ACHN (cell line): ENCODE measurements at regions not wholly inside any gene's neighbourhood (a gene's known extent, or its start where the extent isn't known, plus 50 kb on each side); places are given as distances from the start of the nearest gene placed in this dataset.
"Not testable (repeated sequence)": the region's sequence is repeated elsewhere in the genome, so short reads cannot be mapped to it uniquely, and the experiment has no call there.

Experiments used
- DNase-seq: peaks from one replicate; pipeline ENCODE4 v3.0.0-alpha.2; 2015
- in situ Hi-C: cut with HindIII; loops from 2 replicates; pipeline ENCODE4 v1.10.0; 2017; ENCODE audit warnings: low sequenced_read_pairs, low pct_ligation_motif_present, low pct_unique_long_range_greater_than_20kb

DNA sequence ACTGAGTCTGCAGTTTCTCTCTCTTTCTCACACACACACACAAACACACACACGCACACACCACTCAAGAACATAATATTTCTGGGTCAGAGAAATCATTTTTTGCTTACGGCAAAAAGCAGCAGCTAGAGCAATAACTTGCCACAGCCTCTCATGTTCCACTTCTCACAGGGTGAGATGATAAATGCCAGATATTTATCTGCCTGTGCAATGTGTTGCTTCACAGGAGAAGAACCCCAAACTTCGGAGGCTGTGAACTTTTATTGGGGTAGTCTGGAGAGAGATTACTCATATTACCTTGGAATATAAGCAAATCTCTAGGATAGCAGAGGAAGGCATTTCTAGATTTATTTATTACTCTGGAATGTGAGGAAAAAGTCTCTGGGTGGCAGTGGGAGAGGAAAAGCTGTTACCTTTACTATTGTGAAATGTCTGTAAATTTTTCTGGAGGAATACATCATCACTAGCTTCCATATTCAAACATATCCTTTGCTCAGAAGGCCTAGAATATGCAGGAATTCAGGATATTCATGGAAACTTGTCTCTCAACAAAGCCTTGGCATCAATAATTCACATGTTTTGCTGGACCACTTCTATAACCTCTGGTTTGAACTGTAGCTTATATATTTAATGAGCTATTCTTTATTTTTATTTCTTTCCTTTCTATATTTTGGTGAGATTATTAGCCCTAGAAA is 369.2 kb downstream of the NSUN3 start:
- no peak for DNase-seq
- in situ Hi-C loops = no loop called here

- in situ Hi-C loops = no loop called here
- no peak for DNase-seq
Observed at GRCh38 chr3:94433811-94434210, 370.9 kb downstream of the NSUN3 start.

DNA sequence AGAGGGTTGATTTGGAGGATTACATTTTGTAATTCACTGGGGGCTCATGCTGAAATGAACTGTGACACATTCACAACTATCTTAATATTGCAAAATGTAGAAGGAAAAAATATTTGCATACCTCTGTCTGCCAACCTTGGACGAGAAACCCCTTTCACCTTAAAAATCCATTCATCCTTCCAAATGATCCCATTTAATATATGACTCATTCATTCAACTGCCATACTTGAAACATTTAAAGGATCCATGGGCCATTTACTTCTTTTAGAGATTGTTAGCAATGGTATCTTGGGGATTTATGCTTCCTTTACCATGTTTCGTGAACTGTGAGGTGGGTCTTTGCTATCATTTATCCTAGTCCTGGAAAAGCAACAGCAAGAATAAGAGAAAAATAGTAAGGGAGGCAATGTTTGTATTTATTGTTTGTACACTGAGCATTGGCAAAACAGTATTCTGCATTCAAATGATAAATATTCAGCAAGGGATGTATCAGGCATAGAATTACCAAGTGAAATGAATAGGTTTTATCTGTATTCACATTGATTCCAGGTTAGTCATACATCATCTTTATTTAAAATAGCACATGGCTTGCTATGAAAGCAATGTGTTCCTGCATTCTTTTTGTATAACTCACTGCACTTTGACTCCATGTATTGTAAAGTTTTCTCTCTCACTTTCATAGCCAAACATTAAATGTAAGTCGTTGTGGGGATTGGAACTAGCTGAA is 378.1 kb downstream of the NSUN3 start:
- DNase-seq = peak; percentile 71
- in situ Hi-C loops = no loop called here

DNA sequence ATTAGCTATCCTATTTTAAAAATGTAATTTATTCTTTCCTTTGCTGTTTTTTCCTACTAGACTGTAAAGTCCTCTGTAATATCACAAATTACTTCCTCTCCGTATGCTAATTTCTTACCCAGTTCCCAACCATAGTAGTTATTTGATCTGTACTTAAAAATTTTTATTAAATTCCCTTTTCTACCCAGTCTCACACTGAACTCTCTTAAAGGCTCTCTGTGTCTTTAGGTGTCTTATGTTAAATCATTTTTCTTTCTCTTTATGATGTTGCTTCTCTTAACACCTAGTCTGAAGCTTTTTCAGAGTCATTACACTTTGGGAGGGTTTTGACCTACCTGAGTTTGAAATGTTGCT is 378.6 kb downstream of the NSUN3 start:
- in situ Hi-C loops = no loop called here
- peak; percentile 0 for DNase-seq

DNA sequence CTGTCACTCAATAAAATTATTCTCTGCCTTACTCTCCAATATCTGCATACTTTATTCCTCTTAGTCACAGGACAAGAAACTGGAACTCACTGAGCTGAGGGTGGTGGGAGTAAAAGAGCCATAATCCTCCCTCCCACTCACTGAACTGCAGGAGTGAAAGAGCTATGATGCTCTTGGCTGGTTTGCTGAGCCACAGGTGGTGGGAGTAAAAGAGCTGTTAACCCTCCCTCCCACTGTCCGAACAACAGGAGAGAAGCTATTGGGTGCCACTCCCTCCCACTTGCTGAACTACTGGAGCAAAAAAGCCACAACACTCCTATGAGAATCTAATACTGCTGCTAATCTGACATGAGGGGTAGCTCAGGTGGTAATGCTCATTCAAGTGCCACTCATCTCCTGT is 391.0 kb downstream of the NSUN3 start:
- DNase-seq = no peak
- in situ Hi-C loops = no loop called here

GRCh38 chr3:94459167-94459566 is 396.3 kb downstream of the NSUN3 start:
- in situ Hi-C loops = no loop called here
- no peak for DNase-seq

DNA sequence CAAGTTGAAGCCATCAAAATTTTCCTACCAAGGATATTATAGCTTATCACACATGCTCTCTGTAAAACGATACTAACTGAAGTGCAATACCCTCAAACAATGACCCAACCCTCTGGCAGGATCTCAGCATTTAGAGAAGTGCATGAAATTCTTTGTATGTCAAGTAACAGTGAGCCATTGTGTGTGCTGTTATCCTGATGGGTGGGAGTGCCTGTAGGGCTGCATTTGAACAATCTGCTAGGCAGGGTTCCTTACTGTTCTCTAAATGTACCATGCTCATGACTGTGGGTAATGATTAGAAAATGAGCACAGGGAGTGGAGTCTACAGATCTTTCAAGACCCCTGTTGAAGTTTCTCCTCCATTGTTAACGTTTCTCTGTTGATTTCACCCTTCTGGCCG is 398.1 kb downstream of the NSUN3 start:
- in situ Hi-C loops = no loop called here
- DNase-seq = no peak

DNA sequence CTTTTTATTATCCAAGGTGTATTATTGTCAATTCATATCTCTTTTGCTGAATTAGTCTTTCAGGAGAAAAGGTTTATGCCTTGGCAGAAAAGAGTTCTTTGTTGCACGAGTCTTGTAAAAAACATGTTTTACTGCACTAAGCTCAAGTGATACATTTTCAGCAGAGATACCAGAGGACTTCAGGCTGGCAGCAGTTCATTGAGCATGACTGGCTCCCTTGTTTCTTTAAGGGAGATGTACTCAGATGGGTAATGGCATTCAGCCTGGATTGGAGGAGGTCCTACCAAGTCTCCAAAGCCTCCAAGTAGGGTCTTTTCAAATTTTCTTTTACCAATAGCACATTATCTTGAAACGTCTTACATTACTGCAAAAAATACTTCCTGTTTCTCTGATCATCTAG is 400.1 kb downstream of the NSUN3 start:
- no peak for DNase-seq

GRCh38 chr3:94472511-94472910 is 409.6 kb downstream of the NSUN3 start:
- in situ Hi-C loops = no loop called here
- DNase-seq = no peak

More for the DNA sequence above, 400.1 kb downstream of the NSUN3 start:
- in situ Hi-C loops = no loop called here

DNA sequence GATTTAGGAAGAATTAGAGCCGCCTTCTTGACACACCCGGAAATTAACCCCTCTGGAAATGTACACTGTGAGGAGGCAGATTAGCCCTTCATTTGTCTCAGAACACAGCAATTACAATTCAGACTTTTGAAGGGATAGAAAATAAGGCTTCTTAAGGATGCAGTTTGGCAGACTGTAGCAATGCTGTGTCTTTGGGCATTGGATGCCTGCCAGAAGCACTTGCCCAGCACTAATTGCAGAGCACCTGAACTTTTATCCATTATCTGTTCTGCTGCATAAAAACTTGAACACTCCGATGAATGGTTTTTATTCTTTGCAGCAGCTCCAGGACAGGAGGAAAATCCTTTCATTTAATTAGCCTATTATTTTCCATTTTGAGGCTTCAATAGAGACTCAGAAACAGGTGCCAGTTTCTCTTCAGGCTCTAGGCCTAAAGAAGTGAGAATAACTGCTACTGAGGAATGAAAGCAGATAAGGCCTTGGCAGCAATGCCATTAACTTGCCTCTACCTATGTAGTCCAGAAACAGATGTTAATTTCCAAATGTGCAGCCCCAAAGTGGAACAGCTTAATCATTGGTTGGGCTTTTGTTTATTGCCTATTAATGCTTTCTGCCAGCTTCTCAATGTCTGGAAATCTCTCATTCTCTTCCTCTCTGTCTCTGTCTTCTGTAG is 418.5 kb downstream of the NSUN3 start:
- no peak for DNase-seq
- in situ Hi-C loops = no loop called here

- in situ Hi-C loops = no loop called here
- no peak for DNase-seq
Observed at GRCh38 chr3:94482686-94483085, 419.8 kb downstream of the NSUN3 start.

DNA sequence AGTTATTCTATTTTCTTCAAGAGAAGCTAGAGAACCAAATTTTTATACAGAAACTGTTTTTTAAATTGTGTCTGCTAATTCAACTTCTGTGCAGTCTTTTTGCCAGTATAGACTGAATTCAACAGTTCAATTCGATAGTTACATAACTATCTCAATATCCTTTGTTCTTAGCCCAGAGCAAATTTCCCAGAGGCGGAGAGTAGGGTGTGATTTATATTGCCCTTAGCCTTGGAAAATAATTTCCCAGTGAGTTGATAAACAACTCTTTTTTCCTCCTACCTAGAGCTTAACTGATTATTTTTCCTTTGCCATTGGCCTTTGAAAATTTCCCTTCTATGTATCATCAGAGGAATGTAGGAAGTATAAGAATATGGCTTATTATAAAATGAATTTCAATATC is 420.5 kb downstream of the NSUN3 start:
- in situ Hi-C loops = no loop called here
- no peak for DNase-seq

GRCh38 chr3:94494992-94495391 is 432.1 kb downstream of the NSUN3 start:
- in situ Hi-C loops = no loop called here
- no peak for DNase-seq

DNA sequence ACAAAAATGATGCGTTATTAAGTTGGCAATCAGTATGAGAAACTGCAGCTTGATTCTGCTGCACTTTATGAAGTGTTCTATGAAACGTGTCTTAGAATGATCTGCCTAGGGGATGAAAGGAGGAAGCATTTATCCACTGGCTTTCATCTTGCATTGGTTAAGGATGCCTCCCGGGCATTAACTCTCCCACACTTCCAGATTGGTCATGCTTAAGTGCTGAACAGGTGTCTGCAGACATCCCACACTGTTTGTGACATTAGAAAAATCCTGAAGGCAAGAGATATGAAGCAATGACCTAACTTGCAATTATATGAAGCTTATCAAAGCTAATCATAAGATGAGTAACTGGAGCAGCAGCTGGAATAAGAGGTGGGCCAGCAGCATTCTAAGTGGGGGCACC is 437.3 kb downstream of the NSUN3 start:
- in situ Hi-C loops = no loop called here
- DNase-seq = no peak

GRCh38 chr3:94507354-94507753 is 444.5 kb downstream of the NSUN3 start:
- in situ Hi-C loops, DNase-seq: not testable (repeated sequence)

DNA sequence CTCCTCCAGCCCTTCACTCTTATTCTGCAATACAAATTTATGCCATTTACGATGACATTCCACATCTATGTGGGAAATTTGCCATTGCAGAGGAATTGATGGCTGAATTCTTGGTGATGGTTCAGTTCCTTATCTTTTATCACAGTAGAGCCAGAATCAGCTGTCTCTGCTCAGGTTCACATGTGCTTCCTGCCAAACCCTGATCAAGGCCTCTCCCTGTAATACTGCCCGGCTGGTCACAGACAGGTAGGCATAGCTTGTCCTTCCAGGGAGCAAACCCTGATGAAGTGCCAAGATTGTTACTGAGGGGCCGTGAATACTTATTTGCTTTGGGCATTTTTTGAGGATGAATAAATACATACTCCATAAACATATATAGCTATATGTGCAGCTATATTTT is 450.0 kb downstream of the NSUN3 start:
- in situ Hi-C loops = no loop called here

GRCh38 chr3:94513600-94513999 is 450.7 kb downstream of the NSUN3 start:
- no peak for DNase-seq
- in situ Hi-C loops = no loop called here

More for the DNA sequence above, 450.0 kb downstream of the NSUN3 start:
- no peak for DNase-seq

DNA sequence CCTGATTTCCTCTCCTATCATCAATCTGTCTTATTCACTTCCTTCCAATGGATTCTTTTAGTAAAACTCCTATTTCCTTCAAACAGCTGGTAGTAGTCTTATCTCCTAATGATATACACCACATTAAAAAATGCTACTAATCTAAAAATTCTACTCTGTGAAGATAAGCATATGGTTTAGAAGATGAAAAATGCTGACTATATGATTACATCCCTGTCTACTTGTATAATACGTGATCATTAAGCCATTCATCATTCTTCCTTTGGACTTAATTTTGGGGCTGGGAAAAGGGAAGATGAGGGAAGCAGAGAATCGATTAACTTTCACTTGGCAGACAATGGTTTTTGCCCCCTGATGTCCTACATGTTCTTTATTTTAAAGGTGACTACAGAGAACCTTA is 453.1 kb downstream of the NSUN3 start:
- no peak for DNase-seq
- in situ Hi-C loops = no loop called here

DNA sequence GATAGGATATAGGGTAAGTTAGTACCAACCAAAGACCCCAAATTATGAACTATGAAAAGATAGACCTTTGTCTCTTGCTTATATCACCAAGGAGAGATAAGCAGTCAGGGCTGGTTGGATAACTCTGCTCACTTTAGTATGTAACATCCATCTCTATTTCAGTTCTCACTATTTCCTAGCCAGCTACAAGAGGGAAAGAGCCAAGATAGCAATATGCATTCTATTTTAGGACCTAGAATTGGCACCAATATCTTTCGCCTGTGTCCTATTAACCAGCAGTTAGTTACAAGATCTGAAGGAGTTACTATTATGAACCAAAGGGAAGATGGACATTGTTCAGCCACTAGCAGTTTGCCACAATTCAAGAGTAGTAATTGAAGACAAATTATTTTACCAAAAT is 457.5 kb downstream of the NSUN3 start:
- DNase-seq = no peak
- in situ Hi-C loops = no loop called here

DNA sequence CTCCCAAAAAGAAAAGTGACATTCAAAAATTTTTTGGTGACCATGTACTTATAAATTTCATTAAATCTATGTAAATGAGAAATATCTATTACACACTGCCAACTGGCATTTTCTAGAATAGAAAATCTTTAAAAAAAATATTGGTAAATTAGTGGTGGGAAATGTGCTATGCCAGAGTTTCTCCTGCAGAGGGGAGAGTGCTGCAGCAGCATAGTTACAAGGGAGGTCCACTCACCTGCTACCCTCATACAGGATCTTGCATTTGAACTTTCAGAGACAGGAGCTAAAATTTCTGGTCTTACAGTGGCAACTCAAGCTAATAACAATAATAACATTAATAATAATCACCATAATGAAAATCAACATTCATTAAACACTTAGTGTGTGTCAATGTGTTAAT is 459.6 kb downstream of the NSUN3 start:
- DNase-seq = peak; percentile 17
- in situ Hi-C loops = no loop called here
